ENCODE measurements at regions not wholly inside any gene's neighbourhood (a gene's known extent, or its start where the extent isn't known, plus 50 kb on each side); places are given as distances from the start of the nearest gene placed in this dataset.

GRCh38 chr6:150751296-150751695 is 114.2 kb upstream of the MTHFD1L start:
- Histone ChIP-seq H3K9ac (ENCODE audit: low read length) (no peak overlapping the region), H3K27me3 (ENCODE audit: low read depth, low read length) (no peaks in the 10 kb centered on the region), H3K9me3 (ENCODE audit: insufficient read depth, low read length) (no peaks in the 10 kb centered on the region), H3K79me2 (ENCODE audit: low read length) (peaks cover 56% of the 10 kb centered on the region), H3K27ac (ENCODE audit: low read length) (no peak overlapping the region), H3K4me3 (ENCODE audit: low read length) (no peak overlapping the region), H4K20me1 (ENCODE audit: insufficient read depth, low read length) (peaks cover 38% of the 10 kb centered on the region), H3K4me2 (ENCODE audit: low read length) (no peak overlapping the region), H2AFZ (ENCODE audit: low read depth, low read length) (no peak overlapping the region), H3K36me3 (replicated peaks; ENCODE audit: low read depth, low read length) (no peaks in the 10 kb centered on the region), H3K4me1 (ENCODE audit: low read length) (peaks cover 15% of the 10 kb centered on the region)
- no peak for TF ChIP-seq CTCF (IDR thresholded peaks at IDR 0.05; ENCODE audit: low read depth, low read length)
- TF ChIP-seq EZH2phosphoT487 (IDR thresholded peaks at IDR 0.05; ENCODE audit: low read depth), result no peak

- Histone ChIP-seq H3K36me3 (replicated peaks; ENCODE audit: low read depth, low read length) (no peaks in the 10 kb centered on the region), H3K27me3 (ENCODE audit: low read depth, low read length) (no peaks in the 10 kb centered on the region), H3K4me2 (ENCODE audit: low read length) (no peak overlapping the region), H3K4me1 (ENCODE audit: low read length) (peaks cover 15% of the 10 kb centered on the region), H3K79me2 (ENCODE audit: low read length) (peaks cover 50% of the 10 kb centered on the region), H2AFZ (ENCODE audit: low read depth, low read length) (no peak overlapping the region), H3K27ac (ENCODE audit: low read length) (no peak overlapping the region), H3K9ac (ENCODE audit: low read length) (no peak overlapping the region), H3K4me3 (ENCODE audit: low read length) (no peak overlapping the region), H3K9me3 (ENCODE audit: insufficient read depth, low read length) (no peaks in the 10 kb centered on the region), H4K20me1 (ENCODE audit: insufficient read depth, low read length) (peaks cover 32% of the 10 kb centered on the region)
- no peak for TF ChIP-seq EZH2phosphoT487 (IDR thresholded peaks at IDR 0.05; ENCODE audit: low read depth)
- no peak for TF ChIP-seq CTCF (IDR thresholded peaks at IDR 0.05; ENCODE audit: low read depth, low read length)
Measured at GRCh38 chr6:150752409-150752808, 113.1 kb upstream of the MTHFD1L start.

GRCh38 chr6:150753371-150754064 is 112.0 kb upstream of the MTHFD1L start:
- Histone ChIP-seq H3K27ac (ENCODE audit: low read length) (no peak overlapping the region), H3K36me3 (replicated peaks; ENCODE audit: low read depth, low read length) (no peaks in the 10 kb centered on the region), H3K79me2 (ENCODE audit: low read length) (peaks cover 48% of the 10 kb centered on the region), H3K4me3 (ENCODE audit: low read length) (no peak overlapping the region), H3K4me2 (ENCODE audit: low read length) (no peak overlapping the region), H3K27me3 (ENCODE audit: low read depth, low read length) (no peaks in the 10 kb centered on the region), H3K9ac (ENCODE audit: low read length) (no peak overlapping the region), H4K20me1 (ENCODE audit: insufficient read depth, low read length) (peaks cover 30% of the 10 kb centered on the region), H2AFZ (ENCODE audit: low read depth, low read length) (no peak overlapping the region), H3K9me3 (ENCODE audit: insufficient read depth, low read length) (no peaks in the 10 kb centered on the region), H3K4me1 (ENCODE audit: low read length) (peaks cover 12% of the 10 kb centered on the region)
- no peak for TF ChIP-seq CTCF (IDR thresholded peaks at IDR 0.05; ENCODE audit: low read depth, low read length)
- TF ChIP-seq EZH2phosphoT487 (IDR thresholded peaks at IDR 0.05; ENCODE audit: low read depth), result no peak

- Histone ChIP-seq H3K9me3 (ENCODE audit: insufficient read depth, low read length) (no peaks in the 10 kb centered on the region), H3K4me3 (ENCODE audit: low read length) (no peak overlapping the region), H4K20me1 (ENCODE audit: insufficient read depth, low read length) (peaks cover 35% of the 10 kb centered on the region), H3K79me2 (ENCODE audit: low read length) (peaks cover 42% of the 10 kb centered on the region), H3K9ac (ENCODE audit: low read length) (no peak overlapping the region), H3K27me3 (ENCODE audit: low read depth, low read length) (no peaks in the 10 kb centered on the region), H3K4me1 (ENCODE audit: low read length) (no peaks in the 10 kb centered on the region), H3K4me2 (ENCODE audit: low read length) (no peak overlapping the region), H3K27ac (ENCODE audit: low read length) (no peak overlapping the region), H3K36me3 (replicated peaks; ENCODE audit: low read depth, low read length) (no peaks in the 10 kb centered on the region), H2AFZ (ENCODE audit: low read depth, low read length) (no peak overlapping the region)
- no peak for TF ChIP-seq CTCF (IDR thresholded peaks at IDR 0.05; ENCODE audit: low read depth, low read length)
- no peak for TF ChIP-seq EZH2phosphoT487 (IDR thresholded peaks at IDR 0.05; ENCODE audit: low read depth)
Measured at GRCh38 chr6:150755042-150755441, 110.5 kb upstream of the MTHFD1L start.
